GM19455 (cell line): ENCODE measurements at regions not wholly inside any gene's neighbourhood (a gene's known extent, or its start where the extent isn't known, plus 50 kb on each side); places are given as distances from the start of the nearest gene placed in this dataset.
"Not testable (repeated sequence)": the region's sequence is repeated elsewhere in the genome, so short reads cannot be mapped to it uniquely, and the experiment has no call there.

Experiments
- ATAC-seq: cut with Tn5 transposase; IDR thresholded peaks from one replicate; pipeline ENCODE4 v1.9.1; 2021; ENCODE audit not compliant: unreplicated experiment

- not testable (repeated sequence) for ATAC-seq
Measured at GRCh38 chr1:143784239-143784882, 187.4 kb downstream of the FAM72C start.

- ATAC-seq, result not testable (repeated sequence)
Measured at GRCh38 chr1:143778178-143778577, 193.6 kb downstream of the FAM72C start.

DNA sequence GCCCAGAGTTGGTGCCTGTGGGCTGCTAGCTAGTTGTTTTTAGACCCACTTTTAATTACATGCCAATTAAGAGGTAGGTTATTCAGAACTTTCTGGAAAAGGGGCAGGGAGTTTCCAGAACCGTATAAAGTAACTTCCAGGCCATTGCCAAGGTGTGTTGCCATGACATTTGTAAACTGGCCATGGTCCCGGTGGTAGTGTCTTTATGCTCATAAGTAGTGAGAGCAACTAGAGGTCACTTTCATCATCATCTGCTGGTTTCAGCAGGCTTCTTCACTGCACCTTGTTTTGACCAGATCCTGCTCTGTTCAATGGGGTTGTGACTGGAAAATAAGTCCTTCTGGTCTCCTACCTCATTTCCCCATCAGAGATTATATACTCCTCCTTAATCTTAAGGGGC lies 207.0 kb downstream of the FAM72C start:
- not testable (repeated sequence) for ATAC-seq

DNA sequence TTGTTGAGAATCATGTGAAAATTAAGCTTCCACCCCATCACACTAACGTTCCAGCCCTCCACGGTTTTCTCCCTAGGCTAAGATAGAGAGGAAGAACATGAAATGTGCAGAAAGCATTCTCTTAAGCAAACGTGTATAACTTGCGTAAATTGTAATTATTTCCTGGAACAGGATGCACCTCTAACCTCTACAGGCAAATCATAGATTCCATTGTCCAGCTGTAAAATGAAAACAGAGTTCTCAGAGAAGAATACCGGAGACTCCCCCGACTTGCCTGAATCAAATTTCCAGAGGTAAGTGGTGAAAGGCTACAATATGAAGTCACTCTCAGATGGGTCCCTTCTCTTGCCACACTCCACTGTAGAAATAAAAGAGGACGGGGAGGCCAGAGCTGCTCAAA lies 211.4 kb downstream of the FAM72C start:
- ATAC-seq, result not testable (repeated sequence)

- not testable (repeated sequence) for ATAC-seq
Measured at GRCh38 chr1:143755961-143756360, 215.8 kb downstream of the FAM72C start.

DNA sequence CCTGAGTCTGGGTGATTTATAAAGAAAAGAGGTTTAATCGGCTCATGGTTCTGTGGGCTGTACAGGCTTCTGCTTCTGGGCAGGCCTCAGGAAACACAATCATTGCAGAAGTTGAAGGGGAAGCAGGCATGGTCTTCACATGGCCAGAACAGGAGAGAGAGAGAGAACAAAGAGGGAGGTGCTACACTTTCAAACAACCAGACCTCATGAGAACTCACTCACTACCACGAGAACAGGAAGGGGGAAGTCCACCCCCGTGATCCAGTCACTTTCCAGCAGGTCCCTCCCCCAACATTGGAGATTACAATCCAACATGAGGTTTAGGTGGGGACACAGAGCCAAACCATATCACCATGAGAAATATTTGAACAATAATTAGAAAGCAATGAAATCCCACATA lies 222.9 kb downstream of the FAM72C start:
- no peak for ATAC-seq

GRCh38 chr1:143736562-143736961 lies 235.2 kb downstream of the FAM72C start:
- ATAC-seq, result no peak

DNA sequence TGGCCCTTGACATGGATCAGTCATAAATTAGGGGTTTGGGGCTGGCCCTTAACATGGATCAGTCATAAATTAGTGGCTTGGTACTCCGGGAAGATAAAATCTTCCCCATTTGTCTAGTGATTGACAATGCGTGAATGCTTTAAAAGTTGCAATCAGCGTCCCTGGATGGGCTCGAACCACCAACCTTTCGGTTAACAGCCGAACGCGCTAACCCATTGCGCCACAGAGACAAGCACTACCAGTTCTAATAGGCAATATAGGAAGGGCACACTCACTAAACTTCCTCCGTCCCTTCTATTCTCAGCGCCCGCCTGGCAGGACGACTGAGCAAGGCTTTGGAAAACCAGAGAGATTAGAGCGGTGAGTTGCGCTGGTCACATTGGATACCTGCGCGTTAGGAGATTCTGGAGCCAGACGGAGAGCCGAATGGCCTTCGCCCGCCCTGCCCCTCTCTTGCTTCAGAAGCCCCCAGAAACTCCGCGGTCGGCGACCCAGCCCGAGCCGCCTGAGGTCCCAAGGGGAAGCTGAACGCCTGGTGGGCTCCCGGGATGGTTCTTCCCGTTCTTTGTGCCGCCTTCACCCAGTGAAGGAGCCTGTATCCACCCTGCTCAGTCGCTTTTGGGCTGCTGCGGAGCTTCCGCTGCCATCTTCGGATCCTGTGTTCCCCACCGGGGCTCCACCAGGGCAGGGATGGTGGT lies 235.9 kb downstream of the FAM72C start:
- ATAC-seq, result no peak

- ATAC-seq, result not testable (repeated sequence)
Measured at GRCh38 chr1:143734261-143734660, 237.5 kb downstream of the FAM72C start.

- ATAC-seq, result not testable (repeated sequence)
Measured at GRCh38 chr1:143730890-143731289, 240.9 kb downstream of the FAM72C start.

DNA sequence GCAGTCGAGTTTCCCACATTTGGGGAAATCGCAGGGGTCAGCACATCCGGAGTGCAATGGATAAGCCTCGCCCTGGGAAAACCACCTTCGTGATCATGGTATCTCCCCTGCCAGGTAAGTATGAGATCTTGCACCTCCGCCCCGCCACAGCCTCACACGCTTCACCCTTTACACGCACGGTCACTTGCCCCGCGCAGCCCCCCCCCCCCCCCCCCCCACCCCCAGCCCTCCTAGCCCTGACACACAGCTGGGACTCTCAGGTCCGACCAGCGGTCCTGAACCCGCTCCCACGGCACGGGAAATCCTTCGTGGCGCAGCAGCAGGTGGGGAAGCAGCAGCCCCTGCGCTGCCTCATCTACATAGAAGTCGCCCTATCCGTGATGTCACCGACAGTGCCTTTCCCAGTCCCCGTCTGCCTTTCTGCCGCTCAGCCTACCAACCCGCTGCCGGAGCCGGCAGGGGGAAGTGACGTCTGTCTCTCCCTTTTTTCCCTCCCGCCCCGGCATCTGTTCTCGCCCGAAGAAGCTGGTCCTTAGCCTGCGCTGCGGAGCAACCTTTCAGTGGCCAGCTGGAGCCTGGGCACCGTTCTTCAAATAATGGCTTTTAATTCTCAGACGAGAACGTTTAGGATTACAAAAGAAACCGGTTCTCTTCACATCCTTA lies 242.2 kb downstream of the FAM72C start:
- peak; percentile 61 for ATAC-seq

GRCh38 chr1:143728802-143729448 lies 242.9 kb downstream of the FAM72C start:
- peak; percentile 93 for ATAC-seq

GRCh38 chr1:143727263-143727662 lies 244.5 kb downstream of the FAM72C start:
- ATAC-seq, result no peak

GRCh38 chr1:143721024-143721373 lies 250.8 kb downstream of the FAM72C start:
- no peak for ATAC-seq

DNA sequence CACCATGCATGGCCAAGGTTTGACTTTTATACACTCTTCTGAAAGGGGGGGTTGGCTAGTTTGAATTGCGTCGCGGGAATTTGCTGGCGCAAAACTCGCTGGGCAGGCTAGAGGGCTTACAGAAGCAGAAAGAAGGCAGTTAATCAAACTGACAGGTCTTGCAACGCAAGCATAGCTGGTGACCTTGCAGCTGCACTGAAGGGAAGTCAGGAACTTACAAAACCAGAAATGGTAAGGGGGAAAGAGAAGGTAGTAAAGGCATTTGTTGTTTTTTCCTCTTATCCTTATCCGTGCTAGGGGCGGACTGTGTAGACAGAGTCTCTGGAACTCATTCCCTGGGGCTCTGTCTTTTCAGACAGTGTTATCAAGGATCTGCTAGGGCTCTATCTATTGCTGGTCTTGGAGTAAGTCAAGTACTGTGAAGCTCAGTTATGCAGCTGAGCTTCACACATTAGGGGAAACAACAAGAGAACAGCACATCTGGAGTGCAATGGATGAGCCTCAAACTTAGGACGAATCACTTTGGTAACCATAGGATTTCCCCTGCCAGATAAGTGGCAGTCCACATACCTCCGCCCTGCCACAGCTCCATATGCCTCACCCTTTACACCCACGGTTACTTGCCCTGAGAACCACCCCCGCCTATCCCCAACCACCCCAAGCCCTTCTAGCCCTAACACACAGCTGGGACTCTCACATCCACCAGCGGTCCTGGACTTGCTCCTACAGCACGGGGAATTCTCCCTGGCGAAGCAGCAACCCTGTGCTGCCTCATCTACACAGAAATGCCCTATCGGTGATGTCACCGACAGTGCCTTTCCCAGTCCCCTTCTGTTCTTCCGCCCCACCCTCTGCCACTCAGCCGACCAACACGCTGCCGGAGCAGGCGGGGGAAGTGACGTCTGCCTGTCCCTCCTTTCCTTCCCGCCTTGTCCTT lies 251.4 kb downstream of the FAM72C start:
- ATAC-seq, result no peak

GRCh38 chr1:143718524-143718923 lies 253.3 kb downstream of the FAM72C start:
- no peak for ATAC-seq

DNA sequence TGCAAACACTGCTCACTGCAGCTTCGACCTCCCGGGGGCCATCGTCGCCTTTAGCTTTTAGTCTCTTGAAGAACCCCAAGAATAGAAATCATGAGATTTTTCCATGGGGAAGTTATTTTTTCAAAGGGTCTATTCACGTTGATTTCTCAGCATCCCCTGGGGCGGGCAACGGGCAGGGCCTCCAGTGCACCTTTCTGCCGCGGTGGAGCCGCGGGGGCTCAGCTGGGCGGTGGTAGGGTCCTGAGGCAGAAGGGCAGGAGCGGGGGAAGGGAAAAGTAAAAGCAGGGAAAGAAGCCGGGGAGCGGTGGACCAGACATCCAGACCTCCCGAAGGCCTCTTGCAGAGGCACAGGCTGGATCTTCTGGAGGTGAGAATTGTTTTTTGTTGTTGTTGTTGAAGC lies 253.8 kb downstream of the FAM72C start:
- no peak for ATAC-seq

- no peak for ATAC-seq
Measured at GRCh38 chr1:143717434-143717833, 254.4 kb downstream of the FAM72C start.

- not testable (repeated sequence) for ATAC-seq
Measured at GRCh38 chr1:143714913-143715312, 256.9 kb downstream of the FAM72C start.

DNA sequence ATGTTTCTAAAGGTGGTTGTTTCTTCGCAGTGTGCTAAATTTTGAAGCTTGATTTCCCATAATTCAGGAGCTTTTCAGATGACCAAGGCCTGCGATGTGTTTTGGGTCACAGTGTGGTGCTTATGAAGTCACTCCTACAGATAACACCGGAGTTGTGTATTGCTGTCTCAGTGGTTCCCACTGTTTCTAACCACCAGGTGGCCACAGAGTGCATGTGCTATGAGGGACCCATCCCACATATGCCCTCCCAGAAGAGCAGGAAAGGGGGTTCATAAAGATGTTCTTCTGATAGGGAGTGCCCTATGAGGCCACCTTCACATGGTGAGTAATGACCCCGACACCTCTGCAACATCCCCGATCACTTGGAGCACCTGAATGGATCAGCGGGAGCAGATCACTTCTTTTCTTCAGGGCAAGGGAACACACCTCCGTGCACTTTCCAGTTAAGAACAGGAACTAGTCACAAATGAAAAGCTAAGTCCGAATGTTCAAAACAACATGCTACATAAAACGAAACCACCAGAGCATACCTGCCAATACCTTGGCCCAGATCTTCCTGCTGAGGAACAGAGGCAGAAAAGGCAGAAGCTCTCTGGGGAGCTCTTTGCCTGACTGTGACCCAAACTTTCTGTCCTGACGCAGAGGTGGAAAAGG lies 262.1 kb downstream of the FAM72C start:
- not testable (repeated sequence) for ATAC-seq
